Adrenal gland (tissue), 9 donors: ENCODE measurements at regions not wholly inside any gene's neighbourhood (a gene's known extent, or its start where the extent isn't known, plus 50 kb on each side); places are given as distances from the start of the nearest gene placed in this dataset.

Source experiments
- DNase-seq, 7 donors: peaks; one replicate each; pipeline ENCODE4 v3.0.0-alpha.2; 2019 to 2020
- H3K27ac ChIP-seq, 5 donors: fragments of 200-600 bp; sonication (generic) in 4 of 5; 1 replicate in 3 of 5; 2 replicates in 2 of 5; pipeline versions ENCODE4 v1.5.1 to v1.8.0; 2016 to 2020; ENCODE audit warnings: mild to moderate bottlenecking in 1 of 5
- H3K27me3 ChIP-seq: fragments of 200-600 bp; 2 replicates; pipeline ENCODE4 v1.8.0; 2021
- H3K36me3 ChIP-seq, 2 donors: fragments of 200-600 bp; replicated peaks in 1 of 2; 1 replicate in 1 of 2; 2 replicates in 1 of 2; pipeline versions ENCODE4 v1.5.1 to v1.8.0; 2018 to 2022
- H3K4me1 ChIP-seq, 2 donors: fragments of 200-600 bp; replicated peaks in 1 of 2; 1 replicate in 1 of 2; 2 replicates in 1 of 2; pipeline versions ENCODE4 v1.5.1 to v1.8.0; 2018 to 2021
- H3K4me3 ChIP-seq, 4 donors: fragments of 200-600 bp; sonication (generic) in 3 of 4; one replicate each; pipeline ENCODE4 v1.5.1; 2016 to 2018
- H3K9me3 ChIP-seq, 3 donors: fragments of 200-600 bp; sonication (generic) in 1 of 3; replicated peaks in 1 of 3; 1 replicate in 2 of 3; 2 replicates in 1 of 3; pipeline versions ENCODE4 v1.5.1 to v1.8.0; 2016 to 2021
- CTCF ChIP-seq, 6 experiments: fragments of 450-650 bp in 4 of 6; fragments of 200-600 bp in 2 of 6; sonication (generic) in 1 of 6; IDR thresholded peaks; 1 replicate in 5 of 6; 2 replicates in 1 of 6; pipeline versions ENCODE4 v1.5.1 to v1.8.0; 2016 to 2021; ENCODE audit warnings: antibody characterized with exemption in 6 of 6, mild to moderate bottlenecking in 2 of 6, moderate library complexity in 1 of 6
- POLR2A ChIP-seq, 2 donors: fragments of 450-650 bp; IDR thresholded peaks; one replicate each; pipeline ENCODE4 v1.6.1; 2017; ENCODE audit warnings: antibody characterized with exemption in 2 of 2, mild to moderate bottlenecking in 2 of 2, moderate library complexity in 1 of 2
- WGBS, 4 donors: extraction: QIAGEN DNeasy Blood & Tissue Kit in 2 of 4; methylation state at CpG; one replicate each; pipeline versions ENCODE4 v1.1.5 to v1.1.7; 2013 to 2017; 5-methylcytosine and 5-hydroxymethylcytosine counted together
- intact Hi-C, 2 donors: fragments of 100-400 bp; cut with DNase I; formaldehyde crosslinking; loops; one replicate each; pipeline versions ENCODE4 v1.14.1 to v1.15.0; 2022 to 2023
- donor health status: healthy with polysubstance abuse.
- donor health status: Bipolar disorder and iron deficiency.
- donor health status: DM: yes; HTN: yes; CAD: no.
- donor health status: DM: no; HTN: no; CAD: no.
- donor health status: DM: no; HTN: no; CAD: no.

DNA sequence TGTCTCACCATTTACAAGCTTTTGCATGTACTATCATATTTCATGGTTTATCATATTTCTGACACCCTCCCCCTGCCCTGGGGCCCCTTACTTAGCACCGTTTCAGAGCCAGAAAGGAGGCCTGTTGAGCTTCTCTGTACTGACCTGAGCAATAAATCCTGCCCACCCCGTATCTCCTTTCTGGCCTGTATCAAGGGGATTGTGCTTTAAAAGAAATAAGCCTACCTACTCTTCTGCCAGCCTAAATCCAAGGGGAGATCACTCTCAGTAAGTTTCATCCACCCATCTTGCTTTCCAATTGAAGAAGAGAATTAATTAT, 54.0 kb upstream of the FST start:
- Histone ChIP-seq H3K4me3 (no peak overlapping the region), H3K27me3 (no peaks in the 10 kb centered on the region), H3K27ac (no peak overlapping the region), H3K36me3 (no peaks in the 10 kb centered on the region), H3K4me1 (peaks cover 4 to 8% of the 10 kb centered on the region in 2 donors), H3K9me3 (no peaks in the 10 kb centered on the region)
- DNase-seq: no peak
- no peak for TF ChIP-seq POLR2A (IDR thresholded peaks at IDR 0.05)
- TF ChIP-seq CTCF (IDR thresholded peaks at IDR 0.05): no peak
- WGBS, 4 donors: 68 to 88% (median 76%) methylated on average over 2 of the region's 2 CpGs
- intact Hi-C loops: loop anchor here in 1 of 2 donors (10.0 kb wide), 1 partner anchor 262 kb away; no protein-coding TSS in a partner anchor

- no peak for TF ChIP-seq CTCF (IDR thresholded peaks at IDR 0.05)
- no peak for TF ChIP-seq POLR2A (IDR thresholded peaks at IDR 0.05)
- Histone ChIP-seq H3K9me3 (no peaks in the 10 kb centered on the region), H3K4me3 (no peak overlapping the region), H3K27me3 (no peaks in the 10 kb centered on the region), H3K27ac (no peak overlapping the region), H3K36me3 (no peaks in the 10 kb centered on the region), H3K4me1 (peaks cover 4 to 8% of the 10 kb centered on the region in 2 donors)
- WGBS, 4 donors: 75 to 94% (median 91%) methylated on average over 2 of the region's 2 CpGs
- DNase-seq: no peak
- intact Hi-C loops: loop anchor here in 1 of 2 donors (10.0 kb wide), 1 partner anchor 262 kb away; no protein-coding TSS in a partner anchor
These were observed 53.6 kb upstream of the FST start for GRCh38 chr5:53426878-53427277.

GRCh38 chr5:53427965-53428364, 52.5 kb upstream of the FST start:
- Histone ChIP-seq H3K4me1 (peaks cover 4 to 8% of the 10 kb centered on the region in 2 donors), H3K9me3 (no peaks in the 10 kb centered on the region), H3K27ac (no peak overlapping the region), H3K36me3 (no peaks in the 10 kb centered on the region), H3K4me3 (no peak overlapping the region), H3K27me3 (no peaks in the 10 kb centered on the region)
- no peak for TF ChIP-seq CTCF (IDR thresholded peaks at IDR 0.05)
- no peak for TF ChIP-seq POLR2A (IDR thresholded peaks at IDR 0.05)
- DNase-seq: no peak
- intact Hi-C loops: loop anchor here in 1 of 2 donors (10.0 kb wide), 1 partner anchor 263 kb away; no protein-coding TSS in a partner anchor

DNA sequence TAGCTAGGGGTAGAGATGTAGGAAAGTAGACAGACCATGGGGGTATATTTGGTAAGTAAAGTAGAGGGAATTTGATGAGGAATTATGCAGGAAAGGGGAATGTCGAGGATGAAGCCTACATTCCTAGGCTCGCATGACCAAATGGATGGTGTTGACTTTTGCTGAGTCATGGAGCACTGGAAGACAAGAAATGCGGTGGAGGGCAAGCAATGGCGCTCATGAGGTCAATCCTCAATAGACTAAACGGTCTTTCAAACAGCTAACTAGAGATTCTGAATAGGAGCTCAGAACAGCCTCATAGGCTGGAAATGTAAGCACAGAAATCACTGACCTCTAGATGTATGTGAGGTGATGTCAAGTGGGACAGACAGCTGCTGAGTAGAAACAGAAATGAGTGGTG, 50.7 kb upstream of the FST start:
- Histone ChIP-seq H3K36me3 (no peaks in the 10 kb centered on the region), H3K4me1 (peaks cover 3 to 10% of the 10 kb centered on the region in 2 donors), H3K9me3 (no peaks in the 10 kb centered on the region), H3K4me3 (no peak overlapping the region), H3K27ac (no peak overlapping the region), H3K27me3 (no peaks in the 10 kb centered on the region)
- 86 to 93% (median 93%) methylated on average over 5 of the region's 5 CpGs for WGBS, 4 donors
- DNase-seq: no peak
- intact Hi-C loops: loop anchor here (5.0 to 10.0 kb wide), 2 partner anchors 257 to 265 kb away; no protein-coding TSS in a partner anchor
- no peak for TF ChIP-seq POLR2A (IDR thresholded peaks at IDR 0.05)

DNA sequence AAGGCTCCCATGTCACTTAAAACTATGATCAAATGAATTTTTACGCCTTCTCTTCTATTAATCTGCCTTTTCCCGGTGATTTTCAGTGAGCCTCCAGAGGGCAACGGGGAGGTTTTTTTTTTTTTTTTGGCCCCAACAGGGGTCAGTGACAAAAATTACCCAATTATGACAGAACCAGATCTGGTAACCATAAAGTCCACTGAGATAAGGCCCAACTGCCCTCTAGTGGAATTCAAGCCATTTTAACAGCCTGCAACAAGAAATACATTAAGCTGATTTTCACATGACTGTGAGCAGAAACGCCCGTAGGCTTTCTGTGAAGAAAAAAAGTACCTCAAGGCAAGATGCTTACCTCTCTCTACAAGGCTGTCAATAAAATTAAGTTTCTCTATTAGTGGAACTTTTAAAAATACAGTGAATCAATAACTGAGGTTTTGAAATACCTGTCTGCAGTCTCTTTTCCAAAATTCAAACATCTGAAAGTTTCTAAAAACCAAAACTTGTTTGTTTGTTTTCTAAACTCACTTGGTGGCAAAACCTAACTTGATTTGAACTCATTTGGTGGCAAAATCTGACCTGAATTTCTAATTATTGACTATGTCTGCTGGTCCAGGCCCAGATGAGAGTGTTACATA, 49.7 kb upstream of the FST start:
- no peak overlapping the region for H3K4me3 ChIP-seq
- H3K9me3 ChIP-seq: no peaks in the 10 kb centered on the region
- intact Hi-C loops: loop anchor here in 1 of 2 donors (5.0 kb wide), 1 partner anchor 258 kb away; no protein-coding TSS in a partner anchor
- WGBS, 4 donors: 60 to 64% (median 63%) methylated on average over 5 of the region's 5 CpGs
- DNase-seq: peak in 4 of 7 donors; percentile 17 to 47 (median 31)
- H3K27me3 ChIP-seq: no peaks in the 10 kb centered on the region
- TF ChIP-seq CTCF (IDR thresholded peaks at IDR 0.05): peak; percentile 42 to 70 (median 58)
- no peak for TF ChIP-seq POLR2A (IDR thresholded peaks at IDR 0.05)
- no peaks in the 10 kb centered on the region for H3K36me3 ChIP-seq
- peaks cover 0 to 7% of the 10 kb centered on the region in 2 donors for H3K4me1 ChIP-seq
- no peak overlapping the region for H3K27ac ChIP-seq
